ENCODE measurements at regions not wholly inside any gene's neighbourhood (a gene's known extent, or its start where the extent isn't known, plus 50 kb on each side); places are given as distances from the start of the nearest gene placed in this dataset.
"Not testable (repeated sequence)": the region's sequence is repeated elsewhere in the genome, so short reads cannot be mapped to it uniquely, and the experiment has no call there.

DNA sequence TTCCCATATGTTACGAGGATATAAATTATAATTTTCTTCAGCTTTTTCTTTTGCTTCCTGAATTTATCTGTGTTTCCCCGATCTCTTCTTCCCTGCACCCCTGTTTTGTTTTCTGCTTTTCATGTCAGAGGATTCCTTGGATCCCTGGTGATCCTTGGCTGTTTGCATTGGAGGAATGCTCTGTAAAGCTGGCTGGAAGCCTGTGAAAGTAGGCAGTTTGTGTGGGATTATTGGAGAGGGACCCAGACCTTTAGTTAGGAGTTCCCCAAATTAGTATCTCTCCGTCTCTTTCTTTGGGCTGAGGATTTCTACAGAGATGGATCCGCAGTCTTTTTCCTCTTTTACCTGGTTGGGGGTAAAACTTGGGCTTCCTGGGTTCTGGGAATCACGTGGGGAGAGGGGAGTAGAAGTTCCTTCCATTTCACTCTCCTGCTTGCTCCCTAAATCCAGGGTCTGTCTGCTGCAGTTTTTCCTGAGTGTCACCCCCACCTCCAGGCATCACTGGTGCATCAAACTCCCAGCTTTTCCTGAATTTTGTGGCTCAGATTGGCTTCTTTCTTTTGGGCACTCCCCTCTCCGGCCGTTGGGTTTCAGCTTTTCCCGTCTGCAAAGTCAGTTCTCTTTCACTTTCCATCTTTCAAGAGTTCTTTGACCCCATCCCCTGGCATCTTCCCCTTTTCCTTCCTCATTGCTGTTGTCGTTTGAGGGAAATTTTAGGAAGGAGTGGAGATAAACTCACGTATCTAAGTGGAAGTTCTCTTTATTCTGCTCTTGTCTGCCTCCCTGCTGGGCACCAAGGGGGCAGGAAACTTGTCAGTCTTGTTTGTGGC lies 79.1 kb upstream of the ALX4 start:
- DNase-seq = no peak

GRCh38 chr11:44389963-44390605 lies 80.1 kb upstream of the ALX4 start:
- no peak for DNase-seq

DNA sequence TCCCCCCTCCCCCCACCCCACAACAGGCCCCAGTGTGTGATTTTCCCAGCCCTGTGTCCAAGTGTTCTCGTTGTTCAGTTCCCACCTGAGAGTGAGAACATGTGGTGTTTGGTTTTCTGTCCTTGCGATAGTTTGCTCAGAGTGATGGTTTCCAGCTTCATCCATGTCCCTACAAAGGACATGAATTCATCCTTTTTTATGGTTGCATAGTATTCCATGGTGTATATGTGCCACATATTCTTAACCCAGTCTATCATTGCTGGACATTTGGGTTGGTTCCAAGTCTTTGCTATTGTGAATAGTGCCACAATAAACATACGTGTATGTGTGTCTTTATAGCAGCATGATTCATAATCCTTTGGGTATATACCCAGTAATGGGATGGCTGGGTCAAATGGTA lies 81.1 kb upstream of the ALX4 start:
- not testable (repeated sequence) for DNase-seq

- not testable (repeated sequence) for DNase-seq
Measured at GRCh38 chr11:44396746-44397145, 86.8 kb upstream of the ALX4 start.

DNA sequence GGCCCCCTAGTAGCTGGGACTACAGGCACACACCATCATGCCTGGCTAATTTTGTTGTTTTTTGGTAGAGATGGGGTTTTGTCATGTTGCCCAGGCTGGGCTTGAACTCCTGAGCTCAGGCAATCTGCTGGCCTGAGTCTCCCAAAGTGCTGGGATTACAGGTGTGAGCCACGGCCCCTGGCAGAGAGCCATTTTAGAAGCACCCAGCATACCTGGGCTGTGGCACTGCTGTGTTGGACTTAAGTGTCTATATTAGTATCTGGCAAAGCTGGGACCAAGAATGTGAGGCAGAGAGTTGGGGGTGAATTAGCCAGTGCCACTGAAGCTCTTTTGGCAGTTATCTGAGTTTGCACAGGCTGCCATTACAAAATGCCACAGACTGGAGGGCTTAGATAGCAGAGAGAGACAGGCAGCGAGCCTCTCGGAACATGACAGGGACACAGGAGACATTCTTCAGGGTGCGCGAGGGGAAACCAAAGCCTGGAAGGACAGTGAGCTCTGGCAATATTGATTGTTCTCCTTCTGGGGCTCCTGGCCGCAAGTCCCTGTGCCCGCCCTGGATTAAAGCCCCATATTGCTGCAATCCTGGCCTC lies 87.7 kb upstream of the ALX4 start:
- no peak for DNase-seq

GRCh38 chr11:44398266-44399030 lies 88.5 kb upstream of the ALX4 start:
- DNase-seq = no peak

GRCh38 chr11:44399968-44400367 lies 90.0 kb upstream of the ALX4 start:
- DNase-seq = no peak

DNA sequence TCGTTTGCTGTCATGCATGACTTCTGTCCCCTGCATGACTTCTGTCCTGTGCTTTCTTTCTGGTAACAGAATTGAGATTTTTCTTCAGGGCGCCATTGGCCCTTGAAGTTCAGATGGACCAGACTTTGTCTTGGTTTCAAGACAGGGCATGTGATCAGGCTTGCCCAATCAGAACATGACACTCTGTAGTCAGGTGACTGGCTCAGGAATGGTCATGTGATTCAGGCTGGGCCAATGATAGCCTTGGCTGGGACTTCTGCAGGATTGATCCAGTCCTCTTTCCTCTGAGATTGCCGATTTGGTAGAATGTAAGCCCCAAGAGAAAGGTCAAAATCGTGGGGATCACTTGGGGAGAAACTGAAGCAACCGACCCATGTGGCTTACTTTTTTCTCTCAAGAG lies 90.5 kb upstream of the ALX4 start:
- DNase-seq = no peak

DNA sequence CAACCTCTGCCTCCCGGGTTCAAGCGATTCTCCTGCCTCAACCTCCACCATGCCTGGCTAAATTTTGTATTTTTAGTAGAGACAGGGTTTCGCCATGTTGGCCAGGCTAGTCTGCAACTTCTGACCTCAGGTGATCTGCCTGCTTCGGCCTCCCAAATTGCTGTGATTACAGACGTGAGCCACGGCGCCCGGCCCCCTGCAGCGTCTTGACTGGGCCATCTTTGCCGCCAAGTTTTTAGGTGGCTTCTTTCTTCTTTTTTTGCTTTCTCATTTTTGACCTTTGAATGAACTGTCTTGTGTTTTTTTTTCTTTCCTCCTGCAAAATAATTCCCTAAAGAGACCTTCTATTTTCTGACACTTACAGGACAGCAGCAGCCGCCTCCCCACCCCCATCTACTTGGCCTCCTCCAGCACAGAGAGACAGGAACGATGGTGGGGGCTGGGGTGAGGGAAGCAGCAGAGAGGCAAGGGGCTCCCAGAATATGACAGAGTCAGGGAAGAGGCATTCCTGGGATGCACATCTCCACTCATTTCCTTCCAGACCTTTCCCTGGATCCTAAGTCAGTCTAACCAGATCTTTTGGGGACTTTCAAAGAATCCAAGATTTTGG lies 92.6 kb upstream of the ALX4 start:
- DNase-seq = no peak

- no peak for DNase-seq
Measured at GRCh38 chr11:44403176-44403575, 93.2 kb upstream of the ALX4 start.

- DNase-seq = no peak
Measured at GRCh38 chr11:44403587-44404273, 93.8 kb upstream of the ALX4 start.

- DNase-seq = no peak
Measured at GRCh38 chr11:44404301-44404700, 94.4 kb upstream of the ALX4 start.

GRCh38 chr11:44404736-44405395 lies 94.9 kb upstream of the ALX4 start:
- DNase-seq = no peak

DNA sequence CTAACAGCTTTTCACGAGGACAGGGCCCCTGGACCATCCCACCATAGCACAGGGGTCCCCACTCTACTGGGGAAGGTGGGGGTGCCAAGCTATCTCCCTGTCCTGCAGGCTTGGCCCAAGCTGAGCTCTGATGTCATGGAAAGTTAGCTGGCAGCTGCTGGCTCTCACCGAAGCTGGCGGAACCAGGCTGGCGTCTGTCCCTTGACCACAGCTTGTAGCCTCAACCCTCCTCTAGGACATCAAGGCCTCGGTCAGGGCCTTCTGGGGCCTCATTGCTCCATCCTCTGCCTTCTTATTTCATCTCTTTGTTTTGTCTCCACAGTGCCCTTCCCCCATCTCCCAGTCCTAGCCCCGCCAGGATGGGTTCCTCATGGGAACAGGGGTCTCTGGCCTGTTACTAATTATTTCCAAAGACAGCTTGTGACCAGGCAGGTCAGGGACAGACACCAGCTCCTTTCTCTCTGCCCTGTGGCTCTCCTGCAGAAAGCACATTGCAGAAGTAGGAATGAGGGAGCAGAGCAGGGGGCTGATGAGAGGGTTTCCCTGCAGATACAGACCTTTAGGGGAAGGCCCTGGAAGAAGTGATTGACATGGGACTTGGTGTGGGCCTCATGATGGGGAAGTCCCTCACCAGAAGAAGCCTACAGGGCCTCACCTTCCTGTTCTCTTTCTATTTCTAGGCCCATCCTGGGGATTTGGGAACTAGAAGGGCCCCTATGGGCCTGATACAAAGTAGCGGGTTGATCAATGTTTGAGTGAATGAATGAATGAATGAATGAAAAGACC lies 97.5 kb upstream of the ALX4 start:
- no peak for DNase-seq

DNA sequence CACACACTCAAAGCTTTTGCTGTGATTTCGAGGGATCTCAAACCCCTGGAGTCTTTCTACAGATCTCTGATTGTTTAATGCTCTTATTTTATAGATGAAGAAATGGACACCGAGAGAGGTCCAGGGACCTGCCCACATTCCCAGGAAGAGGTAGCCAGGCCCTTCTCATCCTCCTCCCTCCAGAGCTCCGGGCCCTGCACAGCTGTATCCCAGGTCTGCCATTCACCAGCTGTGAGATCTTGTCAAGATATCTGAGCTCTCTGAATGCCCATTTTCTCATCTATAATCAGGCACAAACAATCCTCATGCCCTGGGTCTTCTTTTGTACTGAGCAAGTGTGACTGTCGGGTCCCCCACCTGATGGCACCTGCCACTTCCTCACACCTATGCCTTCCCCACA lies 98.2 kb upstream of the ALX4 start:
- DNase-seq = no peak

- no peak for DNase-seq
Measured at GRCh38 chr11:44408711-44409470, 99.0 kb upstream of the ALX4 start.

GRCh38 chr11:44409558-44410236 lies 99.8 kb upstream of the ALX4 start:
- no peak for DNase-seq

DNA sequence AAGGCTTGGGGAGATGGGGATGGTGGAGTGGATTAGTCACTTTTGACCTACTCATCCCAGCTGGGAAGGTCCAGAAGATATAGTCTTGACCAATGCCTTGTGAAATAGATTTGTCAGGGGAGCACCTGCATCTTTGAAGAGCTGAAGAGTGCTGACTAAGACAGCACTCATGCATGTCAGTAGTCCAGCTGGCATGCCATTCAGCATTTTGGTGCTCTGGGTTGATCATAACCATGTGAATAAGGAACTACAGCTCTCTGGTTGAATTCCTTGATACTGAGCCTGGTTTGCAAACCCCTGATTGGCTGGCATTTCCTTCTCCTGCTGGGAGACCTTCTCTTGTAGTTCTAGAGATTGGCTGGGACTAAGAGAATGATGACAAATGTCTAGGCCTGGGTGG lies 106.8 kb upstream of the ALX4 start:
- no peak for DNase-seq

DNA sequence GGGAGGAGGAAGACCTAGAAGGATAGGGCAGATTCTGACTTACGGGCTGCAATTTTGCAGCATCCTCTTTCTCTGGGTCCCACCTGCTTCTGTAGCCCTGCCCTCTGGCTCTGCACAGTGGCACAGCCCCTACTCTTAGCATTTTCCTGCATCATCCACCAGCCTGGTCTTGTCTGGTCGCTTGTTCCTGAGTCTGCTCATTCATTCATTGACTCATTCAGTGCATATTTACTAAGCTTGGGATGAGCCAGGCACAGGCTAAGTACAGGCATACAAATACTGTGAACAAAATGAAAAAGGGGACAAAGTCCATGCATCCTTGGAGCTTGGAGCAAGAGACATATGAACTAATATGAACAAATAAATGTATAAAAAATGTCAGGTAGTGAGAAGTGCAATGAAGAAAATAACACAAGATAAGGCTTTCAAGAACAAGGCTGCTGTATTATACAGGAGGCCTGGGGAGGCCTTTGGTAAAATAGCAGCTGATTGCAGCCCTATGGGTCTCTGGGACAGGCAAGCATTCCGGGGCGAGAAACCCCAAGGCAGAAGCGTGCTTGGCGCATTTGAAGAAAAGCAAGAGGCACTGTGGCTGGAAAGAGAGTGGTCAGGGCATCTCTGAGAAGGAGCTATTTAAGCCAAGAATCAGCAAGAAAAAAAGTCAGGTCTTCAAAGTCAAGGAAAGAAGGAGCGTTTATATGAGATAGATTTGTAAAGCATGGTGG lies 108.0 kb upstream of the ALX4 start:
- DNase-seq = no peak

All from NCI-H345 (cell line).